Fibroblast of pulmonary artery (primary cell): ENCODE measurements at regions not wholly inside any gene's neighbourhood (a gene's known extent, or its start where the extent isn't known, plus 50 kb on each side); places are given as distances from the start of the nearest gene placed in this dataset.
A peak's percentile ranks its signal among the peaks of the same experiment; 100 is the strongest.

Source experiments
- DNase-seq: peaks from one replicate; pipeline ENCODE4 v3.0.0-alpha.2; 2010; ENCODE audit warnings: low read depth
- H3K4me3 ChIP-seq: replicated peaks from 2 replicates; pipeline ENCODE4 v1.5.1; 2011; ENCODE audit warnings: low read depth, mild to moderate bottlenecking, control low read depth, low read length, moderate library complexity
- CTCF ChIP-seq: IDR thresholded peaks from 2 replicates; pipeline ENCODE4 v1.5.1; 2011; ENCODE audit warnings: mild to moderate bottlenecking, control low read depth, low read length, inconsistent platforms; ENCODE audit errors: missing control alignments

DNA sequence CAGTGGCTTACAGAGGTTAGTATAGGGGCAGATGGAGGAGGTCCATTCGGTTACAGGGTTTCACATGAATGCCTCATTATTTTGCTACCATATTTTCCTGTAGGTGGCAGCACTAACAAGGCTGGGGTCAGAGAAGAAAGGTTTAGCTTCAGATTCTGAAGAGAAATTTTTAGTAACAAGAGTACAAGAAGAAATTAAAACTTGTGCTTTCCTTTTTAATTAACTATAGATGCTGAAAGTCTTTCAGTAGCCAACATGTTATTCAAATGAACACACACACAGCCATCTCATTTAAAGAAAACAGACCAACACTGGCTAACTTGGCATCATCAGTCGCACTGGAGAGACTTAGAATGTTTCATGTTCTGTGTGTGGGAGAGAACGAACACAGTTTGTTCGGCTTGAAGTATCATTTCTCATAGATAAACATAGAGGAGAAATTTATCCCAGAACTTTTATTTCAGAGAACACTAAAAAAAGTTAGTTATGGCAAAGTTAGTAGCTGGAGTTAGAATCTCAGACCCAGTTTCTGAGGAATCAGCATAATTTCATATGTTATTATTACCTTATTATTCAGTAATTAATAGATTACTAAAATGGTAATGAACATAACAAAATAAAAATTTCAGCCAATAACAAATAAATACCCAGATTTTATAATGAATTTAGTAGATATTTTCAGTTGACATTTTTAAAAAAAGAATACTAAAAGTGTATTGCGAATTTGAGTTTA is 314.0 kb upstream of the RSPO3 start:
- TF ChIP-seq CTCF: peak; percentile 80
- DNase-seq: peak; percentile 74
- no peak overlapping the region for H3K4me3 ChIP-seq

GRCh38 chr6:126805861-126806260 is 312.6 kb upstream of the RSPO3 start:
- H3K4me3 ChIP-seq: no peak overlapping the region
- no peak for TF ChIP-seq CTCF
- DNase-seq: peak; percentile 17

DNA sequence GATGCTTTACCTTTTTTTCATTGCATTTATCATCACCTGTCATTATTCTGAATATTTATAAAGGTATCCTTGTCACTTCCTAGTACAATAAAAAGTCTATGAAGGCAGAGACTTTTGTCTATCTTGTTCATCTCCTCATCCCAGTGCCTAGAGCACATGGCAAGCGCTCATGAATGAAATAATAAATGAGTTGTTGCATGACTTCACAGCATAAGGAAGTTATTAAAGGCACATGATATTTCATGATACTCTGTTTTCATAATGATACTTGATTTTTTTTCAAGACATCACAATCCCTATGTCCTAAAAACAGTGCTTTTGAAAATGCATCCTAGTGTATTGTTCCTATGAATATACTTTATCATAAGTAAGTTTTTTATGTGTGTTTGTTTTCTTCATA is 310.6 kb upstream of the RSPO3 start:
- no peak overlapping the region for H3K4me3 ChIP-seq
- no peak for DNase-seq
- no peak for TF ChIP-seq CTCF

DNA sequence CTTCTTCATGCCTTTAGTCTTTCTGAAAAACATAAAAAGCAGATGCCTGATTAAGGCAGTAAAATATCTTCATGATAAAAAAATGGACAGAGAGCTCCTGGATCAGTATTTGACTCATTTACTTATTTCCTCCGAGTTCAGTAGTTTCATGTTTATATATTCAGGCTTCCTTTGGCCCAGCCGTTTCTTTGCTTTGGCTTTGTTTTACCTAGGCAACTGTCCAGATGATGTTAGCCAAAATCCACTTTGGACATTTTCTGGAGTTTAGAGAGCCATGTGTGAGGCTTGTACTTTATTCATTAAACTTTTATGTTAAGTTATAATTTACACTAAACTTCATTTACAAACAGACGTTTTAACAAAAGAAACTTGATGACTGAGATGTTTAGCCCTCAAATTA is 307.1 kb upstream of the RSPO3 start:
- H3K4me3 ChIP-seq: no peak overlapping the region
- TF ChIP-seq CTCF: no peak
- DNase-seq: peak; percentile 59

GRCh38 chr6:126812010-126812409 is 306.5 kb upstream of the RSPO3 start:
- no peak overlapping the region for H3K4me3 ChIP-seq
- TF ChIP-seq CTCF: no peak
- DNase-seq: no peak

DNA sequence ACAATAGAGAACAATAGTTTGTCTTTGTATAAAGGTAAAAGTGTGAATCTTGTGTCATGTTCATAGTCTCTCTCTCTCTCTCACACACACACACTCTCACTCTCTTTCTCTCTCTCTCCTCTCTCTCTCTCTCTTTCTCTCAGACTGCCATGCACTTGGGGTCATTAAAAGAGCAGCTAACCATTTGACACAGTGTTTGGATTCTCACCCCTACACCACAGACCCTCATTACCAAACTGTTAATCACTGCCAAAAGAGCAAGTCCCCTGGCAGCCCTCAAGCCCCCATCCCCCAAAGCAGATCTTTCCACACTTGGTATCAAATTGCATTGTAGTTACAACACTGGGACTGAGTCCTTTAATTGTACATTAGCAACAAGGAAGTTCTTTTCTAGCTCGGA is 305.8 kb upstream of the RSPO3 start:
- no peak overlapping the region for H3K4me3 ChIP-seq
- peak; percentile 15 for DNase-seq
- no peak for TF ChIP-seq CTCF

DNA sequence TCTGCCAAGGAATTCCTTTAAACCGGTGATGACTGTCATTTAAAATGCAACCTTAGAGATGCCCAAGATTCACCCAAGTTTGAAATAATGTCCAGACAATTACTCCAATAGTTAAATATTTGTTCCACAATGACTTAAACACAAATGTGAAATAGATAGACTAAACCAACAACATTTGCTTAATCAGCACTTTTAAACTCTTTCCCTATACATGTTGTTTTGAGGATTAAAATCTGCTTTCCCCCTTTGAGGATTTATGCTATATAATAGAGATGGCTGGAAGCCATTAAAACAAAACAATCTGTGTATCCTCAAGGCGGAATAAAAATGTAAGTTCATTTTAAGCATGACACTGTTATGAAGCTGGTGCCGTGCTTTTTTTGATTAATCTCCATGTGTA is 297.8 kb upstream of the RSPO3 start:
- TF ChIP-seq CTCF: no peak

More for the DNA sequence above, 297.8 kb upstream of the RSPO3 start:
- no peak overlapping the region for H3K4me3 ChIP-seq
- no peak for DNase-seq
